Osteoblast (primary cell): ENCODE measurements at regions not wholly inside any gene's neighbourhood (a gene's known extent, or its start where the extent isn't known, plus 50 kb on each side); places are given as distances from the start of the nearest gene placed in this dataset.
"Not testable (repeated sequence)": the region's sequence is repeated elsewhere in the genome, so short reads cannot be mapped to it uniquely, and the experiment has no call there.

Experiments used
- DNase-seq: peaks from one replicate; pipeline ENCODE4 v3.0.0; 2011; ENCODE audit warnings: low spot score, mixed read lengths; ENCODE audit not compliant: insufficient read length; ENCODE audit errors: missing footprints
- H2AFZ ChIP-seq: 2 replicates; pipeline ENCODE4 v1.6.0; 2011; ENCODE audit warnings: mild to moderate bottlenecking, low read length
- H3K27ac ChIP-seq: 2 replicates; pipeline ENCODE4 v1.5.1; 2011; ENCODE audit warnings: mild to moderate bottlenecking, low read depth, low read length, moderate library complexity
- H3K27me3 ChIP-seq: 2 replicates; pipeline ENCODE4 v1.6.0; 2012; ENCODE audit warnings: mild to moderate bottlenecking, control low read depth, inconsistent platforms, low read length, moderate library complexity; ENCODE audit not compliant: insufficient read depth
- H3K36me3 ChIP-seq: 2 replicates; pipeline ENCODE4 v1.5.1; 2011; ENCODE audit warnings: mild to moderate bottlenecking, low read length, control low read depth, moderate library complexity; ENCODE audit not compliant: insufficient read depth
- H3K4me1 ChIP-seq: 2 replicates; pipeline ENCODE4 v1.5.1; 2011; ENCODE audit warnings: mild to moderate bottlenecking, low read length, control low read depth, moderate library complexity; ENCODE audit not compliant: insufficient read depth
- H3K4me2 ChIP-seq: 2 replicates; pipeline ENCODE4 v1.6.0; 2011; ENCODE audit warnings: mild to moderate bottlenecking, low read length; ENCODE audit not compliant: insufficient read depth
- H3K4me3 ChIP-seq: fragments of 200-600 bp; sonication (generic); 3 replicates; pipeline ENCODE4 v1.5.1; 2012; ENCODE audit warnings: mild to moderate bottlenecking, low read length, inconsistent platforms; ENCODE audit not compliant: insufficient read depth
- H3K79me2 ChIP-seq: 2 replicates; pipeline ENCODE4 v1.6.0; 2012; ENCODE audit warnings: mild to moderate bottlenecking, low read length, control low read depth, inconsistent platforms; ENCODE audit not compliant: insufficient read depth
- H3K9me3 ChIP-seq: 2 replicates; pipeline ENCODE4 v1.5.1; 2011; ENCODE audit warnings: low read depth, low read length, control low read depth
- H4K20me1 ChIP-seq: 2 replicates; pipeline ENCODE4 v1.6.0; 2012; ENCODE audit warnings: mild to moderate bottlenecking, low read length, control low read depth; ENCODE audit not compliant: insufficient read depth
- CTCF ChIP-seq: IDR thresholded peaks from 2 replicates; pipeline ENCODE4 v1.5.1; 2011; ENCODE audit warnings: mild to moderate bottlenecking, low read depth, low read length, moderate library complexity; ENCODE audit errors: extremely low read depth

- no peak for DNase-seq
- H3K79me2 ChIP-seq = no peaks in the 10 kb centered on the region
- no peaks in the 10 kb centered on the region for H3K36me3 ChIP-seq
- no peaks in the 10 kb centered on the region for H3K4me1 ChIP-seq
- H4K20me1 ChIP-seq = no peaks in the 10 kb centered on the region
- no peak for TF ChIP-seq CTCF
- no peak overlapping the region for H3K4me3 ChIP-seq
- H3K27ac ChIP-seq = no peak overlapping the region
- H3K9me3 ChIP-seq = no peaks in the 10 kb centered on the region
- no peak overlapping the region for H2AFZ ChIP-seq
- no peak overlapping the region for H3K4me2 ChIP-seq
- H3K27me3 ChIP-seq = no peaks in the 10 kb centered on the region
These were observed 841.9 kb upstream of the ACO1 start for GRCh38 chr9:31542384-31543055.

GRCh38 chr9:31554941-31555340 is 829.5 kb upstream of the ACO1 start:
- Histone ChIP-seq H3K9me3 (no peaks in the 10 kb centered on the region), H3K79me2 (no peaks in the 10 kb centered on the region), H2AFZ (no peak overlapping the region), H3K36me3 (no peaks in the 10 kb centered on the region), H3K27me3 (no peaks in the 10 kb centered on the region), H3K4me2 (no peak overlapping the region), H4K20me1 (no peaks in the 10 kb centered on the region), H3K27ac (no peak overlapping the region), H3K4me3 (no peak overlapping the region), H3K4me1 (no peaks in the 10 kb centered on the region)
- TF ChIP-seq CTCF = no peak
- no peak for DNase-seq

GRCh38 chr9:31556667-31557463 is 827.6 kb upstream of the ACO1 start:
- Histone ChIP-seq H3K79me2 (no peaks in the 10 kb centered on the region), H3K4me1 (no peaks in the 10 kb centered on the region), H3K27me3 (no peaks in the 10 kb centered on the region), H3K36me3 (no peaks in the 10 kb centered on the region), H4K20me1 (no peaks in the 10 kb centered on the region), H3K4me2 (no peak overlapping the region), H3K9me3 (no peaks in the 10 kb centered on the region), H2AFZ (no peak overlapping the region), H3K4me3 (no peak overlapping the region), H3K27ac (no peak overlapping the region)
- DNase-seq = no peak
- no peak for TF ChIP-seq CTCF

- not testable (repeated sequence) for H2AFZ ChIP-seq, H3K9me3 ChIP-seq, H3K79me2 ChIP-seq, H3K27me3 ChIP-seq, DNase-seq, H3K36me3 ChIP-seq, H3K4me2 ChIP-seq, H3K4me1 ChIP-seq, H3K4me3 ChIP-seq, H3K27ac ChIP-seq, H4K20me1 ChIP-seq
These were observed 812.3 kb upstream of the ACO1 start for GRCh38 chr9:31572190-31572589.
